Smooth muscle cell (in vitro differentiated cells): ENCODE measurements at regions not wholly inside any gene's neighbourhood (a gene's known extent, or its start where the extent isn't known, plus 50 kb on each side); places are given as distances from the start of the nearest gene placed in this dataset.

ENCODE experiments used
- DNase-seq: peaks from one replicate; lab custom pipeline; 2025; ENCODE audit not compliant: unreplicated experiment; lab: John Stamatoyannopoulos, UW
- H2AFZ ChIP-seq: fragments of 200-600 bp; sonication (generic); 2 replicates; pipeline ENCODE4 v1.6.0; 2016; ENCODE audit warnings: antibody characterized with exemption, low read depth, mild to moderate bottlenecking
- H3F3A ChIP-seq: fragments of 200-600 bp; sonication (generic); 2 replicates; pipeline ENCODE4 v1.6.0; 2017; ENCODE audit warnings: antibody characterized with exemption, low read depth
- H3K27ac ChIP-seq: fragments of 200-600 bp; sonication (generic); 2 replicates; pipeline ENCODE4 v1.5.1; 2016; ENCODE audit warnings: low read depth, mild to moderate bottlenecking
- H3K27me3 ChIP-seq: fragments of 200-600 bp; sonication (generic); 2 replicates; pipeline ENCODE4 v1.6.1; 2016; ENCODE audit warnings: low read depth, mild to moderate bottlenecking
- H3K36me3 ChIP-seq: fragments of 200-600 bp; sonication (generic); 2 replicates; pipeline ENCODE4 v1.5.1; 2016; ENCODE audit warnings: low read depth
- H3K4me1 ChIP-seq: fragments of 200-600 bp; sonication (generic); 2 replicates; pipeline ENCODE4 v1.5.1; 2016; ENCODE audit warnings: low read depth
- H3K4me2 ChIP-seq: fragments of 200-600 bp; sonication (generic); 2 replicates; pipeline ENCODE4 v1.6.0; 2016; ENCODE audit warnings: mild to moderate bottlenecking
- H3K4me3 ChIP-seq: fragments of 200-600 bp; sonication (generic); 2 replicates; pipeline ENCODE4 v1.5.1; 2016; ENCODE audit warnings: mild to moderate bottlenecking
- H3K79me2 ChIP-seq: fragments of 200-600 bp; sonication (generic); 2 replicates; pipeline ENCODE4 v1.6.0; 2016; ENCODE audit warnings: low read depth, mild to moderate bottlenecking
- H3K9ac ChIP-seq: fragments of 200-600 bp; sonication (generic); 2 replicates; pipeline ENCODE4 v1.6.0; 2016; ENCODE audit warnings: low read depth
- H3K9me3 ChIP-seq: fragments of 200-600 bp; sonication (generic); replicated peaks from 2 replicates; pipeline ENCODE4 v1.5.1; 2016; ENCODE audit warnings: low read depth
- H4K20me1 ChIP-seq: fragments of 200-600 bp; sonication (generic); 2 replicates; pipeline ENCODE4 v1.6.0; 2016; ENCODE audit warnings: low read depth
- WGBS: methylation state at CpG from one replicate; pipeline ENCODE4 v1.1.7; 2016; ENCODE audit warnings: low lambda C conversion rate; 5-methylcytosine and 5-hydroxymethylcytosine counted together
- TF ChIP-seq, protein P1 (sequence below): fragments of 200-600 bp; sonication (generic); IDR thresholded peaks from 2 replicates; pipeline ENCODE4 v1.5.1; 2017; ENCODE audit warnings: borderline replicate concordance, mild to moderate bottlenecking, antibody characterized with exemption; ENCODE audit not compliant: insufficient read depth, poor library complexity, severe bottlenecking

DNA sequence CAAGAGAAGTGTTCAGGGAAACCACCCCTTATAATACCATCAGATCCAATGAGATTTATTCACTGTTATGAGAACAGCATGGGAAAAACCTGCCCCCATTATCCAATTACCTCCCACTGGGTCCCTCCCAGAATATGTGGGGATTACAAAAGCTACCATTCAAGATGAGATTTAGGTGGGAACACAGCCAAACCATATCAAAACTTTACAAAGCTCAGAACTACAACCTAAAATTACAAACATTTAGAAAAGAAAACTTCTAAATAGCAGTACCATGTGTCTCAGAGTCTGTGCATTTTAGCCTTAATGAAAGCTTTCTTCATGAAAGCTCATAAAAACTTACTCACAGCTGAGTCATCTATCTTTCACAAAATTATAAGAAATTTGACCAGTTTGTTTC lies 1442.8 kb upstream of the PCDH7 start:
- DNase-seq: no peak
- Histone ChIP-seq H3F3A (peaks cover 7% of the 10 kb centered on the region), H3K79me2 (no peaks in the 10 kb centered on the region), H2AFZ (no peak overlapping the region), H3K27ac (peak overlapping the region; percentile 72), H3K4me2 (peak overlapping the region; percentile 75), H3K4me3 (no peak overlapping the region), H3K4me1 (peaks cover 7% of the 10 kb centered on the region), H3K36me3 (peaks cover 3% of the 10 kb centered on the region), H4K20me1 (no peaks in the 10 kb centered on the region), H3K9ac (no peak overlapping the region), H3K9me3 (no peaks in the 10 kb centered on the region), H3K27me3 (no peaks in the 10 kb centered on the region)
- TF ChIP-seq, protein P1, sequence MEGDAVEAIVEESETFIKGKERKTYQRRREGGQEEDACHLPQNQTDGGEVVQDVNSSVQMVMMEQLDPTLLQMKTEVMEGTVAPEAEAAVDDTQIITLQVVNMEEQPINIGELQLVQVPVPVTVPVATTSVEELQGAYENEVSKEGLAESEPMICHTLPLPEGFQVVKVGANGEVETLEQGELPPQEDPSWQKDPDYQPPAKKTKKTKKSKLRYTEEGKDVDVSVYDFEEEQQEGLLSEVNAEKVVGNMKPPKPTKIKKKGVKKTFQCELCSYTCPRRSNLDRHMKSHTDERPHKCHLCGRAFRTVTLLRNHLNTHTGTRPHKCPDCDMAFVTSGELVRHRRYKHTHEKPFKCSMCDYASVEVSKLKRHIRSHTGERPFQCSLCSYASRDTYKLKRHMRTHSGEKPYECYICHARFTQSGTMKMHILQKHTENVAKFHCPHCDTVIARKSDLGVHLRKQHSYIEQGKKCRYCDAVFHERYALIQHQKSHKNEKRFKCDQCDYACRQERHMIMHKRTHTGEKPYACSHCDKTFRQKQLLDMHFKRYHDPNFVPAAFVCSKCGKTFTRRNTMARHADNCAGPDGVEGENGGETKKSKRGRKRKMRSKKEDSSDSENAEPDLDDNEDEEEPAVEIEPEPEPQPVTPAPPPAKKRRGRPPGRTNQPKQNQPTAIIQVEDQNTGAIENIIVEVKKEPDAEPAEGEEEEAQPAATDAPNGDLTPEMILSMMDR: no peak

DNA sequence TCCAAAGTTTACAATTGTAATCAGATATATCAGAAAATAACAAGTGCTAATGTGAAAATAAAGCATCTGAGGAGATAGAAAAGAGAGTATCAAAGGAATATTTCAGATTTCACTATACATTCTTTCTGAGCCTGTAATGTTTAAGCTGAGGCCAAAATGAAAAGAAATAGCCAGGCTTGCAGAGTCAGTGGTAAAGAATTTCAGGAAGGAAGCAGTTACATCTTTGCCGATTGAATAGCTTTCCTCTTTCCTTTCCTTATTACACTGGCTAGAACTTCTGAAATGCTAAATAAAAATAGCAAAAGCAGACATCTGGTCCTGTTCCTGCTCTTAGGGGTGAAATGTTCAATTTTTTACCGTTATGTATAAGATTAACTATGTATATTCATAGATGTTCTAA lies 1441.6 kb upstream of the PCDH7 start:
- no peaks in the 10 kb centered on the region for H4K20me1 ChIP-seq
- peak overlapping the region; percentile 72 for H3K27ac ChIP-seq
- no peak for DNase-seq
- peak overlapping the region; percentile 75 for H3K4me2 ChIP-seq
- no peak overlapping the region for H3K4me3 ChIP-seq
- no peak overlapping the region for H3K9ac ChIP-seq
- peaks cover 3% of the 10 kb centered on the region for H3K36me3 ChIP-seq
- peak overlapping the region; percentile 64 for H2AFZ ChIP-seq
- TF ChIP-seq, protein P1: no peak
- no peaks in the 10 kb centered on the region for H3K9me3 ChIP-seq
- WGBS: 26% methylated on average over 2 of the region's 2 CpGs
- no peaks in the 10 kb centered on the region for H3K27me3 ChIP-seq
- H3K79me2 ChIP-seq: no peaks in the 10 kb centered on the region
- peaks cover 7% of the 10 kb centered on the region for H3K4me1 ChIP-seq
- H3F3A ChIP-seq: peaks cover 7% of the 10 kb centered on the region

- DNase-seq: no peak
- no peak overlapping the region for H3K4me3 ChIP-seq
- TF ChIP-seq, protein P1: no peak
- no peaks in the 10 kb centered on the region for H3F3A ChIP-seq
- 89% methylated on average over 1 of the region's 1 CpG for WGBS
- no peak overlapping the region for H3K27ac ChIP-seq
- H3K36me3 ChIP-seq: no peaks in the 10 kb centered on the region
- no peaks in the 10 kb centered on the region for H3K9me3 ChIP-seq
- H3K79me2 ChIP-seq: no peaks in the 10 kb centered on the region
- H3K27me3 ChIP-seq: no peaks in the 10 kb centered on the region
- H3K4me2 ChIP-seq: no peak overlapping the region
- H3K4me1 ChIP-seq: no peaks in the 10 kb centered on the region
- H2AFZ ChIP-seq: peak overlapping the region; percentile 55
- no peaks in the 10 kb centered on the region for H4K20me1 ChIP-seq
- no peak overlapping the region for H3K9ac ChIP-seq
Observed at GRCh38 chr4:29289118-29289517, 1431.1 kb upstream of the PCDH7 start.

DNA sequence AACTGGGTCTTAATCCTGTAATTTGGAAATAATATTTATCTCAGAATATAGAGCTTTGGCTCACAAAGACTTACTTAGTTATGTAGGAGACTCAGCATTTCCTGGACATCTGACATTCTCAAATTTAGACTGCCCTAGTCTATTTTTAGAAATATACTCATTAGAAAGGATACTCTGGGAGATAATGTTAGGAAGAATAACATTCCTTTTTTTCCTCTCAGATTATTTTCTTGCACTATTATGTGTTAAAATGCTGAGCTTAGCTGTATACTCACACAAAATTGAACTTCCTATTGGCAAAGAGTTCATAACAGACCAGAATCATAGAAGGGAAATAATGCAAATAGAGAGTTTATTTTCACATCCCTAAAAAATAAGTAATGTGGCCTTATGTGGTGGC lies 1424.9 kb upstream of the PCDH7 start:
- TF ChIP-seq, protein P1: no peak
- no peak overlapping the region for H3K4me2 ChIP-seq
- no peak overlapping the region for H3K27ac ChIP-seq
- no peaks in the 10 kb centered on the region for H3K9me3 ChIP-seq
- no peaks in the 10 kb centered on the region for H3F3A ChIP-seq
- no peak overlapping the region for H3K9ac ChIP-seq
- H3K4me3 ChIP-seq: no peak overlapping the region
- H3K79me2 ChIP-seq: no peaks in the 10 kb centered on the region
- no peaks in the 10 kb centered on the region for H3K36me3 ChIP-seq
- DNase-seq: no peak
- H3K27me3 ChIP-seq: no peaks in the 10 kb centered on the region
- no peaks in the 10 kb centered on the region for H4K20me1 ChIP-seq
- H2AFZ ChIP-seq: peak overlapping the region; percentile 63
- H3K4me1 ChIP-seq: no peaks in the 10 kb centered on the region
